ENCODE measurements at regions not wholly inside any gene's neighbourhood (a gene's known extent, or its start where the extent isn't known, plus 50 kb on each side); places are given as distances from the start of the nearest gene placed in this dataset.
"Not testable (repeated sequence)": the region's sequence is repeated elsewhere in the genome, so short reads cannot be mapped to it uniquely, and the experiment has no call there.

GRCh38 chr14:87306409-87307168 lies 686.4 kb downstream of the GALC start:
- no peak for DNase-seq (ENCODE audit: low spot score)

DNA sequence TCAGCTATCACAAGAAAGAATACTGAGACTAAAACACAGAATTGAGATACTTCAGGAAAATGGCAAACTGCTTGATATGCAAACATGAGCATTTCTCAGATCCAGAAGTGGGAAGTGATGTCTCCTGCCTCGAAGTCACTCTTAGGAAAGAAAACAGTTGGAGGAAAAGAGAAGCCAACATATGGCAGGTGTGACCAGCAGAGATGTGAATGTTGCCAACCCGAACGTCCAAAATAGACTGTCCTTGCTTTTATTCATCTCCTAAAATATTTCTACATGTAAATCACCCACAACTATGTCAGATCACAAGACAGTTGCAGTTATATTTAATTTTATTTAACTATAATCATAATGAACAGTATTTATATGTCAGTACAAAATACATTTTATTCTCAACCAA lies 687.6 kb downstream of the GALC start:
- no peak for DNase-seq (ENCODE audit: low spot score)

GRCh38 chr14:87304404-87304803 lies 688.6 kb downstream of the GALC start:
- no peak for DNase-seq (ENCODE audit: low spot score)

DNA sequence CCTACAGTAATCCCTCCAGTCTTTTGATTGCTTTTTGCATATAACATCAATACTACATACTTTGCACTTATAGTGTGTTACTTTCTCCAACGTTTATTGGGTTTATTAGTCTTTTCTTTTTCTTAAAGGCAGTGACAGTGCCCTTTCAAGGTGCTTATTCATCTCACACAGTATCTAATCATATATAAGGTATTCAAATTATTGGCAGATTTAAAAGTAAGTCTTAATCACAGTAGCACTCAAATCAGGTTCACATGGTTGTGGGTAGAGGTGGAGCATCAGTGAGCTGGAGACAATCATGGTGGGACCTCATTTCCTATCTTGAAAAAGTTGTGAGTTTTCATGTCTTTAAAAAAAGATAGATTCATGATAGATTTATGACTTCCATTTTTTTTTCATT lies 706.2 kb downstream of the GALC start:
- DNase-seq (ENCODE audit: low spot score), result no peak

GRCh38 chr14:87286191-87286590 lies 706.8 kb downstream of the GALC start:
- DNase-seq (ENCODE audit: low spot score), result no peak

DNA sequence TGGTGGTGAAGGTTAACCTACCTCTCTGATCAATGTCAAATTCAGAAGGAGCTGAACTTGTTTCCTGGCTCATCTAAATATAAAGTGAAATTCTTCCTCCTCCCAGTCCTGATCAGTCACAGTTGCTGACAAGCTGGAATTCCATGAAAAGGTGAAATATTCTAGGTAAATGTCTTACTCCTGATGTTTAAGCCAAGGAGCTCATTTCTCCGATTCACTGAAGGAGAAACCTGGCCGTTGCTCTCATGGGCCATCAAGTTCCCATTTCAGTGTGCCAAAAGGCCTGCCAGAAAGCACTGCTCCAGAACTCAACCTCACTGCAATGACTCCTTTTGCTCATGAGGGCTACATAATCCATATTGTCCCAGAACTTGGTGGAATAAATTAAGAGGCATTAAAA lies 707.5 kb downstream of the GALC start:
- no peak for DNase-seq (ENCODE audit: low spot score)

GRCh38 chr14:87283547-87283946 lies 709.4 kb downstream of the GALC start:
- no peak for DNase-seq (ENCODE audit: low spot score)

DNA sequence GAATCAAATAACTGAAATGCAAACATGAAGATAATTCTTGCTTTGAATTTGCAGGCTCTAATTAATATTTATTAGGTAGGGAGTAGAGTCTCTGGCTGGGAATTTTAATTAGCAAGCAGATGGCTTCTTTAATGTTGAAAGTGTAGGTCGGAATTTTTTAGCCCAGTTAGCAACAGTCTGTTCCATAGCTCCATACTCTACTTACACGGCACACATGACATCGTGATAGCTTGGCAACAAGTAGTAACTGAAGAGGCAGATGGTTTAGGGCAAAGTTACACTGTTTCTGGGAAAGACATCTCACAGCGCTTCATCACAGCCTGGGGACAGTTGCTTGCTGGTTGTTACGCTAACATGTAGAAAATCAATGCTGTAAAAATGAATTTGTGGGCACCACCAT lies 710.7 kb downstream of the GALC start:
- DNase-seq (ENCODE audit: low spot score), result no peak

DNA sequence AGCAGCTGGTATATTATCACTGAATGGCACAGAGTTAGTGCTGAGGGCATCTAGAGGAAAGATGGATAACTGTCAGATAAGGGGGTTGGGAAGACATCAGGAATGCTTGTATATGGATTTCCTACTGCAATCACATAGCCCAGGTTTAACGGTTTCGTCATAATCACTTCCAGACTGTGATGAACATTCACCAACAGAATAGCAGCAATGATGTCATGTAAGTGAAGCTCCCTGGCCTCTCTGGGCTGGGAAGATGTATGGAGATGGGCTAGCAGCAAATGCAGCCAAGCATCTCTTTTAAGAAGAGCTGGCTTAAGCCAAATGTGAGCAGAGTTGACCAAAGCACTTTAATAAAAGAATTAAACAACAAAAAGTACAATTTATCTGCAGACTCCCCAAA lies 714.6 kb downstream of the GALC start:
- no peak for DNase-seq (ENCODE audit: low spot score)

- DNase-seq (ENCODE audit: low spot score), result no peak
Observed at GRCh38 chr14:87271331-87271730, 721.7 kb downstream of the GALC start.

- no peak for DNase-seq (ENCODE audit: low spot score)
Observed at GRCh38 chr14:87268997-87269396, 724.0 kb downstream of the GALC start.

DNA sequence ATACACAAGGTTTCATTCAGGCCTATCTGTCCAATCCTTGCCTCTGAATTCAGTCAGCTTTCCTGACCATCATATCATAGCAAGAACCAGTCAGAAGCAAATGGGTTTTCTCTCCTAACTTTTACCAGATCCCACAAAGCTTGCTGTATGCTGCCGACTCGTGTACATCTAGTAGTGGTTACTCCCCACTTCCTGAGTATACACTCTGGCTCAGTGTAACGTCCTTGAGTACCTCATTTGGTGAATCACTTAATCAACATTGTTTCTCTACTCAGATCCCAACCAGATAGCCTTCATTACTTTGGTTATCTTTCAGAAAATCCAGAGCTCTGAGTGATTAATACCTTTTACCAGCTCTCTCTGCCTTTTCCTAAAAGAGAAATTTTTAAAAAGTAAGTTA lies 728.2 kb downstream of the GALC start:
- no peak for DNase-seq (ENCODE audit: low spot score)

GRCh38 chr14:87264272-87264785 lies 728.7 kb downstream of the GALC start:
- DNase-seq (ENCODE audit: low spot score), result no peak

- no peak for DNase-seq (ENCODE audit: low spot score)
Observed at GRCh38 chr14:87261621-87262020, 731.4 kb downstream of the GALC start.

DNA sequence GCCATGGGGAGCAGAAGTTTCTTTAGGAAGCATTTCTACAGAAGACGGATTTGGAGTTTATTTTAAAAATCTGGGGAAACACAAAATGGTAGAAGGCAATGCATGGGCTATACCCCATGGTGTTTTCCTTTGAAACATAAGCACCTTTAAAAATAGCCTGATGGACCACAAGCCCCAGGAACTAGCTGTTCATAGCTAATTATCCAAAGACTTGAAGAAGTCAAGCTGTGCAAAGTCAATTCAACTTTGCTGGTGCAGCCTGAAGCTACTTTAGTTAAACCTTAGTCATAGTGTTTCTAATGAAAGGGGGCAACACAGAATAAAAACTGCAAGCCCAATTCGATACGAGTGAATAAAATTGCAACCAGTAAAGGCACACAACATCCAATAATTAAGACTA lies 732.5 kb downstream of the GALC start:
- no peak for DNase-seq (ENCODE audit: low spot score)

GRCh38 chr14:87257421-87257820 lies 735.6 kb downstream of the GALC start:
- DNase-seq (ENCODE audit: low spot score), result no peak

DNA sequence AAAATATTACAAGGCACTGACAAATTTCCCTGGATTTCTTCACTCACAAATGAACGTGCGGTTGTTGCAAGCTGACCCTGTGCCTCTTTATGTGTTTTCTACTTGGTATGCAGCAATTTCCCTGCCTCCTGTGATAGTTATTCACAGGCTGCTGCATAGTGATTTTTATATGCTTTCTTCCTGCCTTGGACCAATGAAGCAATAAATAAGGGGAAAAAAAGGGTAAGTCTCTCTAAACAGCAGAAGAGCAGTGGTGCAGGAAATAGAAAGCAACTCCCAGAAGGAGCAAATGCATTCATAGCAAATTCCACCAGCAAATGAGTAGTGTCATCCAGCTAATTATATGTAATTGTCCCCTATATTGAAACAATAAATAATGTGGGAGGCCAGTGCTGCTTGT lies 737.9 kb downstream of the GALC start:
- no peak for DNase-seq (ENCODE audit: low spot score)

- no peak for DNase-seq (ENCODE audit: low spot score)
Observed at GRCh38 chr14:87254331-87254874, 738.6 kb downstream of the GALC start.

DNA sequence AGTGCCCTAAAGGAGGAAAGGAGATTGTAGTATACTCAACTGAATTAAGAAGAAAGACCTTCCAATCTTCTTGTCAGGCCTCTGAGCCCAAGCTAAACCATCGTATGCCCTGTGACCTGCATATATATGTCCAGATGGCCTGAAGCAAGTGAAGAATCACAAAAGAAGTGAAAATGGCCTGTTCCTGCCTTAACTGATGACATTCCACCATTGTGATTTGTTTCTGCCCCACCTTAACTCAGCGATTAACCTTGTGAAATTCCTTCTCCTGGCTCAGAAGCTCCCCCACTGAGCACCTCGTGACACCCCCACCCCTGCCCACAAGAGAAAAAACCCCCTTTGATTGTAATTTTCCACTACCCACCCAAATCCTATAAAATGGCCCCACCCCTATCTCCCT lies 739.2 kb downstream of the GALC start:
- not testable (repeated sequence) for DNase-seq (ENCODE audit: low spot score)

DNA sequence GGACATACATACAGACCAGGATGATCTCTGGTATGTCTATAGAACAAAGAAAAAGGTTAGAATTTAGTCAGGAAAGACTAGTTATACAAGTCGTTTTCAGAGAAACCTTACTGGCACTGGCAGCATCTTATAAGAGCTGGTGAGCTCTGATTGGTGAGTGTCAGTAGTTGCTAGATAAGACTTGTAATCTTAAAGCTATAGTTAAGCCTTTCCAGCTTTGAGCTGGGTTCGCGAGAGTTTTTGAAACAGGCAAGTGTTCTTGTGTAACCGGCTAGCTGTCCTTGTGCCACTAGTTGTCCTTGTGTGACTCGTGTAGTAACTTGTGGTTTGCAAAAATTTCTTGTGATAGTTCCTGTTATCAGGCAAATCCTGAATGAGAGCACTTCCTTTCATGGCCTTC lies 740.9 kb downstream of the GALC start:
- DNase-seq (ENCODE audit: low spot score), result no peak

GRCh38 chr14:87251011-87251410 lies 742.0 kb downstream of the GALC start:
- DNase-seq (ENCODE audit: low spot score), result no peak

GRCh38 chr14:87241018-87241768 lies 751.8 kb downstream of the GALC start:
- DNase-seq (ENCODE audit: low spot score), result no peak

- not testable (repeated sequence) for DNase-seq (ENCODE audit: low spot score)
Observed at GRCh38 chr14:87240319-87240718, 752.7 kb downstream of the GALC start.

Data from HuH-7.5 (cell line).